Left kidney (tissue), 1 donor: ENCODE measurements at regions not wholly inside any gene's neighbourhood (a gene's known extent, or its start where the extent isn't known, plus 50 kb on each side); places are given as distances from the start of the nearest gene placed in this dataset.

Source experiments
- DNase-seq: peaks from one replicate; pipeline ENCODE4 v3.0.0-alpha.2; 2013

DNA sequence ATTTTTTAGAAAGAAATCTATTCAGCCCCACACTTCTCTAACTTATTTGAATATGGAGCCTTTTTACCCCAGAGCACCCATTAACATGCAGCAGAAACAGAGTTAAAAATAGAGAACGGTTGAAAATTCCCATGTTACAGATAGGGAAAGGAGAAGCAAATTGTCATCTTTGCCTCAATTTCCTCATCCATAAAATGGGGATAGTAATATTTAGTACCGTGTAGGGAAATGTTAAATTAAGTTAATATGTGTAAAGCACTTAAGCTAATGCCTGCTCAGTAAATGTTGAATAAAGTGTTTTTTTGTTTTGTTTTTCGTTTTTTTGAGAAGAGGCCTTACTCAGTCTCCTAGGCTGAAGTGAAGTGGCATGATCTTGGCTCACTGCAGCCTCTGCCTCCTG is 50.3 kb downstream of the NAV1 start:
- DNase-seq = no peak

GRCh38 chr1:201590474-201590873 is 51.5 kb downstream of the NAV1 start:
- DNase-seq = no peak

DNA sequence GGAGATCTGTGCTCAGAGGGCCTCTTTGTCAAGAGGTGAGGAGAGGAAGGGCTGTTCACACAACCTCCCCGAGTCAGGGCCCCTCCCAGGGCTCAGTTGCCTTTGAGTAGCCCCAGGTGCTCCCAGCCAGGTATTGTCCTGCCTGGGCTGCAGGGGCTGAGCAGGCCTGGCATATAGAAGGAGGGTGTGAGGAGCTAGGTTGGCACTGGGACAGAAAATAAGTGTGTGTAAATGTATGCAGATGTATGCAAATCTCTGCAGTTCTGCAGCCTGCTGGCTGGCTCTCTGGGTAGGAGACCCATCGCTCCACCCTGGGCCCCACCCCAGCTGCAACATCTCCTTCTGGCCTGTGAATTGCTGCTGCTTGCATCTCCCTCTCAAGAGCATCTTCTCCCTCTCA is 52.4 kb downstream of the NAV1 start:
- no peak for DNase-seq

DNA sequence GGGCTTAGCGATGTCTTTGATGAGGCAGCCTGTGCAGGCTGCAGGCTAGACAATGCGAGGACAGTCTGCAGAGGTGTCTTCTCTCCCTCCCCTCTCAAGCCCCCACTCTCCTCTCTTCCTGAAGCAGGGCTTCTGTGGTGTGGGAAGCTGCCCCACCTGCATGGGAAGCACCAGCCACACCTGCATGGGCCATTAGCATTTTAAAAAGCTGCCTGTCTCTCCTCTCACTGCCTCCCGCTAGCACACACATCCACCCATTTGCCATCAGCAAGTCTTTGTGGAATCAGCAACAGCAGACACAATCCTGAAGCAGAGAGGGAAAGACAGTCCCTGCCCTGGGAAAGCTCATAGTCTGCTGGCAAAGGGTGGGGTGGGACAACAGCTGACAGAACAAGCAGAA is 53.1 kb downstream of the NAV1 start:
- DNase-seq = no peak

DNA sequence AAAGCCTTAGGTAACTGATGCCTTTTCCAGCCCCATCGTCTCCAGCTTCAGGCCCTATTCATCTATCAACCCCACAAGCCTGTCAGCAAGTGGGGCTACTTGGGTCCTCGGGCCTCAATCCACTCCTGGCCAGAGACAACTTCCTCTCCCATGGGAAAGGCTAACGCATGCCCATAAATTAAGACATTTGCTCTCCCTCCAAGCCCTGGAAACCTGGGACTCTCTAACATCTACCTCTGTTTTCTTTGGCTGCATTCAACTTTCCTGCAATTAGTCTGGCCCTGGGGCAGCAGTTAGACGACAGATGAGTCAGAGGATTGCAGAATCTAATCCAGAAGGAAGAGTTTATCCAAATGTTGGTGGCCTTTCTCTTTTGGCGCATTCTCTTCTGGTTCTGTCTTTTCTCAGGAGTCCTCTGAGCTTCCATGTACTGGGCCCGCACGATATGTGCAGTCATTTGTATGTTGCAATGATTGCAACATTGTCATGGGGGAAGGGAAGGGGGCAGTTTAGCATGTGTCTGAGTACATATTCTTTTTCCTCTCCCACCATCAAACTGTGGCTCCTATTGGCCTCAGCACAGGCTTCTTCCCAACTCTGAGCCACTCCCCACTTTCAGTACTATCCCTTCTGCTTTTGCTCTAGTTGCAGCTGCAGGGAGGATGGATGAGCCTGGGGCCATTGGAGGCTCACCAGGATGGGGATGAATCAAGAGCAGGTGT is 54.4 kb downstream of the NAV1 start:
- no peak for DNase-seq

- peak; percentile 57 for DNase-seq
These were observed 55.8 kb downstream of the NAV1 start for GRCh38 chr1:201594575-201595245.

GRCh38 chr1:201595381-201595780 is 56.5 kb downstream of the NAV1 start:
- DNase-seq = no peak

GRCh38 chr1:201596101-201596868 is 57.4 kb downstream of the NAV1 start:
- no peak for DNase-seq

DNA sequence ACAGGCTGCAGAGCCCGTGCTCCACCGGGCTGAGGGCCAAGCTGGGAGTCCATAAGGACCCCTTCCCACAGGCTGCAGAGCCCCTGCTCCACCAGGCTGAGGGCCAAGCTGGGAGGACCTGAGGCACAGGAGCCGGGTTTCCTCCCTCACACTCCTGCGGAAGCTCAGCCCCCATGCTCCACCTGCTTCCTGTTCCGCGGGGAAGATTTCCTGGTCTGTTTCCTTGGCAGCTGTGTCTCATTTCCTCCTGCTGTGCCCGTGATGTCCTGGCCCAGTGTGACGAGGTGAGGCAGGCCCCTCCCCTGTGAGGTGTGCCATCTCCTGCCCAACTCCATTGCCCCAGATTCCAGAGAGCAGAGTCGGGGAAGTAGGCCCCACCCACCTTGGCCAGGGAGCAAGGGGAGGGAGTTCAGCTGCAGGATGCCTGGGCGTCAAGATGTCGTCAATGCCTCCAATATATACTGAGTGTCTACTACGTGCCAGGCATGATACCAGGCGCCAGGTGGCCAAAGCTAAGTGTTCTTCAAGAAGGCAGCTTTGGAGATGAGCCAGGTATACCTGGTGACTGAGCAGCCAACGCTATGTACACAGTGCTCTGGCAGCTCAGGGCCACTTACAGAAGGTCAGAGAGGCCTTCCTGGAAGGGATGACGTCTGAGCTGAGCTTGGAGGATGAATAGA is 58.8 kb downstream of the NAV1 start:
- no peak for DNase-seq

- DNase-seq = no peak
These were observed 59.5 kb downstream of the NAV1 start for GRCh38 chr1:201598396-201598795.

DNA sequence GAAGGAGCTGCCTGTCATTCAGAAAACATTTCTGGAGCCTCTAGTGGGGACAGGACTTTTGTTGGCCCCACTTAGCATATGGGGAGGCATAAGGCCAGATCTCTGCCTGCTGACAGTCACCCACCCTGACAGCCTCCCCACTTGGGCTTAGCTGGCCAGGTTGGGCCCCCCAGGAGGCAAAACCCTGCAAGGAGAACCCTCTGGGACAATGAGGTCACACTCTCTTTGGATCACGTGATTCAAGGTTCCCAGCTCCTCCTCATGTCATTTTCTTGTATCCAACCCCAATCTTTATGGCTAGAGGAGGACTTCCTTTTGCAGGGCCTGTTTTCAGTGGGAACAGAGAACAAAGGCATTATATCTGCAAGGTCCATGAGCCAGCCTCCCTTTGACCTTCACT is 60.0 kb downstream of the NAV1 start:
- no peak for DNase-seq

GRCh38 chr1:201599548-201599947 is 60.6 kb downstream of the NAV1 start:
- DNase-seq = no peak

- DNase-seq = no peak
These were observed 63.7 kb downstream of the NAV1 start for GRCh38 chr1:201602413-201603265.

DNA sequence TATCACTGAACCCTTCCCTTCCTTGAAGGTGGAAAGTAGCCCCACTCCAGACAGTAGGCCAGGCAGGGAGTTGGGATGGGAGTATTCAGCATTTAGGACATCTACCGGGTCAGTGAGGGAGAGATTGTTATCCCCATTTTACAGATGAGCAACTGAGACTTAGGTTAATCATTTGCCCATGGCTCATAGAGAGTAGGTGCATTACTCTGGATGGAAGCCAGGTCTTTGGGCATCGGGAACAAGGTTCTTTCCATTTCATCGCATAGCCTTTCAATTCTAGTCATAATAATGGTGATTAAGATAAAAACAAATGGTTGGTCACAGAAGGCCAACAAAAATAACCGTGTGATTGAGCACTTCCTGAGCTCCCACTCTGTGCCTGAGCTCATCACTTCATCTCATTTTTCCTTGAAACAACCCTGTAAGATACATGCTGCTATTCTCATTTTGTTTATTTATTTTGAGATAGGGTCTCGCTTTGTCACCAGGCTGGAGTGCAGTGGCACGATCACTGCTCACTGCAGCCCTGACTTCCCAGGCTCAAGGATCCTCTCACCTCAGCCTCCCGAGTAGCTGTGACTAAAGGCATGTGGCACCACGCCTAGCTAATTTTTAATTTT is 64.8 kb downstream of the NAV1 start:
- no peak for DNase-seq

DNA sequence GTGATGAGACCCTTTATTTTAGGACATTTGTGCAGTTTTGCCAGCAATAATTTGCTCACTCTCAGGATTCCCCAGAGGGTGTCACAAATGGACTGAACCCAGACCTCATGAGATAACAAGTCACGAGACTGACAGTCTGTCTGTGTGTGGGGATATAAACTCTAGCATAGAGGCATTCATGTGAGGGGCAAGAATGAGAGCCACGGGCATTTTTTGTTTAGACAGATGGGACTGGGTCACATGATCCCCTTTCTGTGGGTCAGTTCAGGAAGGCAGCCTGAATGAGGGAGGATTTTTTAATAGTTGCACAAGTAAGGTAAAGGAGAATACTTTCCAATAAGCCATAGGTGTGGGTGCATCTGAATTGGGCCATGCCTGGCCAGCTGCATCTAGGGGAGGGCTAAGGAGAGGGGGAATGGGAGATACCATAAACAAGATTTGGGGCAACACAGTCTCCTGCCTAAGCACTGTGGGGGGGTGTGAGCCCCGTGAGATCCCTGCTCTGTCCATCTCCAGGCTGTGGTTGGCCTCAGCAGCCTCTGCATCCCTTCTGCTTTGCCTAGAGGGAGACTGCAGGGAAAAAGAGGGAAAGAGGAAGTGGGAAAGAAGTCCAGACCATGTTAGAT is 66.6 kb downstream of the NAV1 start:
- no peak for DNase-seq

- no peak for DNase-seq
These were observed 67.2 kb downstream of the NAV1 start for GRCh38 chr1:201606096-201606495.

DNA sequence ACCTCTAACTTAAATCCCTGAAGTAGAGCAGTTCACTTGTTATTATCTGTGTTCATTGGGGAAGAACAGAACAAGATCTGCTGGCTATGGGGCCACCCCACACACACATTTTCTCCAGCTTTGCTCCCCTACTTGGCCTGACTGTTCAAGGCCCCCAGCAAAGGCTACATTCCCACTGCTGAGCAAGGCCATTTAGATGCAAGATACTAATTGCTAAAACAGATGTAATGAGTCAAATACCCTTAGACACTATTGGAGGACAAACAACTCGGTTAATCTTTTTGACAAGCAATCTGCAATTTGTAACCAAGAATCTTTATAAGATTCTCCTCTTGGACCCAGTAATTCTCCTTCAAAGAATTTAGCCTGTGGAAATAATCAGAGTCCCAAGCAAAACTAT is 67.7 kb downstream of the NAV1 start:
- no peak for DNase-seq

DNA sequence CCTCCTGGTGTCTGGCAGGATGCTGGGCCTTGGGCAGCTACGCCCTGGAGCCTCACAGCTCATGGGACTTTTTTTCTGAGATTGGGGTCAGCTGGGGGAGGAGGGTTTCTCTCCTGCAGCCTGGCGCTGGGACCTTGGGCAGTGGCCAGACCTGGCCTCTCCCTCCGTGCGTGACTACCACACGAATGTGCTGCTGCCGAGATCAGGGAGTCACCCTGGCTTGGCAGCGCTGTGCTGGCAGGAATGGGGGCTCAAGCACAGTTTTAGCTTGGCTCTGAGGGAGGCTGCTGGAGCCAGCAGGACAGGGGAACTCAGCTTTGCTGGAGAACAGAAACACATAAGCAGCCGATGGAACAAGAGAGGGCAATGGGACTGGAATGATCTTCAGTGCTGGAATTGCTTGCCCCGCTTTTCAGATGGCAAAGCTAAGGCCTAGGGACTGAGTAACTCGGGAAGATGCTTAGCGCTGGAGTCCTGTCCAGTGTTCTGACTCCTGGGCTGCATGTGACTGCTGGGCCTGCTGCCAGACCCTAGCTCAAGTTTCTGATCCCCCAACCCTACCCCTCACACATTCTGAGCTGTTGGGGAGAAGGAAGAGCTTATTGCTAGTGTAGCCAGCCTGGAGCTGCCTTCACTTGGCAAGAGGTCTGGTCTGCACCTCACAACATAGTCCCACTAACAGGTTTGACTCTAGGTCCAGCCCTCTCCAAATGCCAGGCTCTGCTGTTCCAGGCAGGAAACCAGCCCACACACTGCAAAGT is 69.9 kb downstream of the NAV1 start:
- no peak for DNase-seq

GRCh38 chr1:201609661-201610318 is 70.9 kb downstream of the NAV1 start:
- no peak for DNase-seq
